Nephron (organoid): ENCODE measurements at regions not wholly inside any gene's neighbourhood (a gene's known extent, or its start where the extent isn't known, plus 50 kb on each side); places are given as distances from the start of the nearest gene placed in this dataset.
"Not testable (repeated sequence)": the region's sequence is repeated elsewhere in the genome, so short reads cannot be mapped to it uniquely, and the experiment has no call there.

Experiments used
- H3K27ac Mint-ChIP-seq, 3 experiments: 2 replicates each; pipeline ENCODE4 v1.8.0; 2020; ENCODE audit warnings: mixed read lengths in 3 of 3, mild to moderate bottlenecking in 2 of 3, moderate library complexity in 1 of 3
- H3K27me3 Mint-ChIP-seq: 2 replicates; pipeline ENCODE4 v1.8.0; 2021; ENCODE audit warnings: low read depth, mild to moderate bottlenecking, moderate library complexity, mixed read lengths
- H3K36me3 Mint-ChIP-seq: 2 replicates; pipeline ENCODE4 v1.8.0; 2020; ENCODE audit warnings: low read depth, mixed read lengths
- H3K4me1 Mint-ChIP-seq: 2 replicates; pipeline ENCODE4 v1.8.0; 2020; ENCODE audit warnings: mixed read lengths
- H3K4me3 Mint-ChIP-seq, 3 experiments: 2 replicates each; pipeline ENCODE4 v1.8.0; 2020; ENCODE audit warnings: mild to moderate bottlenecking in 3 of 3, mixed read lengths in 3 of 3, moderate library complexity in 2 of 3
- H3K9me3 Mint-ChIP-seq: 2 replicates; pipeline ENCODE4 v1.8.0; 2020; ENCODE audit warnings: mixed read lengths
- CTCF ChIP-seq, 3 experiments: fragments of 200-600 bp; sonication (generic); IDR thresholded peaks; one replicate each; pipeline ENCODE4 v1.5.0; 2021; ENCODE audit warnings: antibody characterized with exemption in 3 of 3; ENCODE audit not compliant: unreplicated experiment in 3 of 3

DNA sequence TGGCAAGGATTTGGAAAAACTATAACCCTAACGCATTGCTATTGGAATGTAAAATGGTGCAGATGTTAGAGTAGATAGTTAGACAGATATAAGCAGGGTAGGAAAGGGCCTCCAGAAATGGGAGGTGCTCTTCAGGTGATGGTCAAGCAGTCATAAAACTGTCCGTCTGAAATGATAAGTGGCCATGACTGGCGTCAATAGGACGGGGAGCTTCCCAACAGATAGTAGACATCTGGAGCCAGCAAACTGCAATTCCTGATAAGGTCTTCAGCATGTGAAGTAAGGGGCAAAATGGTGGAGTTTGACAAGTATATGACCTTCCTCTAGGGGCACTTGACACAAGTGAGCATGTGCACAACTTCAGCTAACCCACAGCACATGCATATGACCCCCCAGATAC is 250.4 kb downstream of the MAGEB5 start:
- Mint-ChIP-seq H3K36me3 (no peaks in the 10 kb centered on the region), H3K27ac (no peak overlapping the region), H3K4me3 (no peak overlapping the region), H3K9me3 (peaks cover 13% of the 10 kb centered on the region), H3K27me3 (no peaks in the 10 kb centered on the region), H3K4me1 (peaks cover 5% of the 10 kb centered on the region)
- TF ChIP-seq CTCF (IDR thresholded peaks at IDR 0.05; ENCODE audit: unreplicated experiment in 3 of 3): no peak

GRCh38 chrX:26445288-26445687 is 229.3 kb downstream of the MAGEB5 start:
- H3K4me1 Mint-ChIP-seq: no peaks in the 10 kb centered on the region
- H3K36me3 Mint-ChIP-seq: no peaks in the 10 kb centered on the region
- H3K9me3 Mint-ChIP-seq: peaks cover 4% of the 10 kb centered on the region
- H3K27ac Mint-ChIP-seq: no peak overlapping the region
- TF ChIP-seq CTCF (IDR thresholded peaks at IDR 0.05; ENCODE audit: unreplicated experiment in 3 of 3): no peak
- no peak overlapping the region for H3K4me3 Mint-ChIP-seq
- H3K27me3 Mint-ChIP-seq: no peaks in the 10 kb centered on the region

- not testable (repeated sequence) for H3K27ac Mint-ChIP-seq, H3K4me3 Mint-ChIP-seq, H3K4me1 Mint-ChIP-seq, H3K36me3 Mint-ChIP-seq, H3K9me3 Mint-ChIP-seq, H3K27me3 Mint-ChIP-seq
These were observed 228.4 kb downstream of the MAGEB5 start for GRCh38 chrX:26444417-26444816.

DNA sequence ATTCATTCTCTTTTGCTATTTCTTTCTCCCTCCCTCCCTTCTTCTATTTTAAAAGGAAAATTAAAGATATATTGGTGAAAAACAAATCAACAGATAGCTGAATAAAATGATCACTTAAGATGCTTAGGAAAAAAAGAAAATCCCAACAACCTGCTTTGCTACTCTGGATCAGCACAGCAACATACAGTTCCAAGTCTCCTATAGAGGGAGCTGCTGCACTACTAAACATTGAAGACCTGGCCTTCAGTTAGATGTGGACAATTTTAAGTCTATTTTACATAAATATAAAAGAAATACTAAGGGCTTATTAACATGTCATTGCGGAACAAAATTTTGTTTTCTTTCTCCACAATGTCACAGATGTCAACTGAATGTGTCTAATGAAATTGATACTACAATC is 226.4 kb downstream of the MAGEB5 start:
- Mint-ChIP-seq H3K27ac (no peak overlapping the region), H3K27me3 (no peaks in the 10 kb centered on the region), H3K36me3 (no peaks in the 10 kb centered on the region), H3K4me3 (no peak overlapping the region), H3K4me1 (no peaks in the 10 kb centered on the region), H3K9me3 (peaks cover 2% of the 10 kb centered on the region)
- TF ChIP-seq CTCF (IDR thresholded peaks at IDR 0.05; ENCODE audit: unreplicated experiment in 3 of 3): peak; percentile 39 to 59 (median 53)

- Mint-ChIP-seq H3K27me3 (no peaks in the 10 kb centered on the region), H3K9me3 (peaks cover 20% of the 10 kb centered on the region), H3K36me3 (no peaks in the 10 kb centered on the region), H3K27ac (no peak overlapping the region), H3K4me1 (no peaks in the 10 kb centered on the region), H3K4me3 (no peak overlapping the region)
- no peak for TF ChIP-seq CTCF (IDR thresholded peaks at IDR 0.05; ENCODE audit: unreplicated experiment in 3 of 3)
These were observed 198.6 kb downstream of the MAGEB5 start for GRCh38 chrX:26414534-26414933.

DNA sequence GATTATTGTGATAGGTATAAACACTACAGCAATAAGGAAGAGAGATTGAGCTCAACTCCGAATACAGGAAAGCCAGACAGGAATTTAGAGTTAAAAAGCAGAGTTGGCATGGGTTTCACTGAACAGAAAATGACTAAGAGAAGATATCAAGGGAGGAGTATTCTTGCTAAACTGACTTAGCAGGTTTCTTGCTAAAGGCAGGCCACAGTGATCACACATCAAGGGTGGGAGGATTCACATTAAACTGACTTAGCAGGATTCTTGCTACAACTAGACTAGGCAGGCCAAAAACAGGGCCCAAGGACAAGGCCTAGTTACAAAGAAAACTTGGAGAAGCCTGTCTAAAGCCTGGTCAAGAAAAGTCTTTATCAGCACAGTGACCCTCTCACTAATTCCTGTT is 195.1 kb downstream of the MAGEB5 start:
- no peak for TF ChIP-seq CTCF (IDR thresholded peaks at IDR 0.05; ENCODE audit: unreplicated experiment in 3 of 3)
- H3K27me3 Mint-ChIP-seq: no peaks in the 10 kb centered on the region
- no peaks in the 10 kb centered on the region for H3K36me3 Mint-ChIP-seq
- no peak overlapping the region for H3K27ac Mint-ChIP-seq
- H3K4me1 Mint-ChIP-seq: no peaks in the 10 kb centered on the region
- H3K9me3 Mint-ChIP-seq: no peaks in the 10 kb centered on the region
- no peak overlapping the region for H3K4me3 Mint-ChIP-seq

DNA sequence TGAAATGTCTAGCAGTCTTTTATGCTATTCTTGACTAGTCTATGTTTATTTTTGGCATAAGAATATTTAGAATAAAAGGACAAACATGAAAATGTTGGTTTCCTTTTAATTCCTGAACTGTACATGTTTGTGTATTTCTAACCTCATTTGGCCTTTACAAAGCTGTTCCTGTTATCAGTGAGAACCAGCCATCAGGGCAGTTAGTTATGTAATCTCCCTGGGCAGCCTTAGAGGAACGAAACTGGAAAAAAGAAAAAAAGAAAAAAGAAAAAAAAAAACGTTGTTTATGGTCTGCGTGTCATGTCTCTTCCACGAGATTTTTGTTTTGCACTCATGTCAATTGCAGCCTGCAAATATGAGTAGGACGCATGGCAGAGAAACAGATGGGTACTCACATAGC is 193.7 kb downstream of the MAGEB5 start:
- Mint-ChIP-seq H3K27ac (no peak overlapping the region), H3K4me1 (no peaks in the 10 kb centered on the region), H3K36me3 (no peaks in the 10 kb centered on the region), H3K4me3 (no peak overlapping the region), H3K9me3 (no peaks in the 10 kb centered on the region), H3K27me3 (no peaks in the 10 kb centered on the region)
- TF ChIP-seq CTCF (IDR thresholded peaks at IDR 0.05; ENCODE audit: unreplicated experiment in 3 of 3): no peak
